Brain microvascular endothelial cell (primary cell): ENCODE measurements at regions not wholly inside any gene's neighbourhood (a gene's known extent, or its start where the extent isn't known, plus 50 kb on each side); places are given as distances from the start of the nearest gene placed in this dataset.

Experiments
- DNase-seq: peaks from one replicate; pipeline ENCODE4 v3.0.0-alpha.2; 2020
- H3K27ac ChIP-seq: fragments of 250-450 bp; sonication (Bioruptor Pico); 2 replicates; pipeline ENCODE4 v1.5.1; 2020; ENCODE audit warnings: mild to moderate bottlenecking, moderate library complexity
- H3K27me3 ChIP-seq: fragments of 250-450 bp; sonication (Bioruptor Pico); replicated peaks from 2 replicates; pipeline ENCODE4 v1.5.1; 2020; ENCODE audit warnings: mild to moderate bottlenecking
- H3K36me3 ChIP-seq: fragments of 250-450 bp; sonication (Bioruptor Pico); replicated peaks from 2 replicates; pipeline ENCODE4 v1.5.1; 2020; ENCODE audit warnings: mild to moderate bottlenecking
- H3K4me3 ChIP-seq: 2 replicates; pipeline ENCODE4 v1.5.1; 2011; ENCODE audit warnings: low read depth, mild to moderate bottlenecking, control low read depth, low read length, moderate library complexity
- in situ Hi-C: cut with HindIII; loops from 2 replicates; pipeline ENCODE4 v1.10.0; 2017; ENCODE audit warnings: low sequenced_read_pairs, low pct_ligation_motif_present
- TF ChIP-seq, protein P1 (sequence below): IDR thresholded peaks from 2 replicates; pipeline ENCODE4 v1.5.1; 2011; ENCODE audit warnings: low read depth, mild to moderate bottlenecking, moderate library complexity, low read length, control low read depth, inconsistent platforms; ENCODE audit errors: missing control alignments

DNA sequence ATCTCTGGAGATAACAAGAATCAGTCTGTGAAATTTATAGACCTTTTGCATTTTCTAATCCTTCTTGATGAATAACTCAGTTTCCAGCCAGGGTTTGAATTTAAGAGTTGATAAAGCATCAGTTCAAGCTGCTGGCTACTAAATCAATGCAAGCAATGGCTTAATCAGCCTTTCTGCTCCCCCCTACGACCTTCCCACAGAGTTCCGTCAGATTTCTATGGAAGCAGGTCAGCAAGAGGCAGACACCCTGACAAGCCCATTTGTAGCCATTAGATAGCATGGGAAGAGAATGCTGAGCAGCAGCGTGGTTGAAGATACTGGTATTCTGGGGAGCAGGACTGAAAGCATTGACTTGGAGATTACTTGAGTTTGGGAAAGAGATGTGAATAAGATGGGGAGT lies 868.1 kb downstream of the KCNJ2 start:
- in situ Hi-C loops: no loop called here
- Histone ChIP-seq H3K36me3 (no peaks in the 10 kb centered on the region), H3K4me3 (no peak overlapping the region), H3K27ac (no peak overlapping the region), H3K27me3 (no peaks in the 10 kb centered on the region)
- TF ChIP-seq, protein P1, sequence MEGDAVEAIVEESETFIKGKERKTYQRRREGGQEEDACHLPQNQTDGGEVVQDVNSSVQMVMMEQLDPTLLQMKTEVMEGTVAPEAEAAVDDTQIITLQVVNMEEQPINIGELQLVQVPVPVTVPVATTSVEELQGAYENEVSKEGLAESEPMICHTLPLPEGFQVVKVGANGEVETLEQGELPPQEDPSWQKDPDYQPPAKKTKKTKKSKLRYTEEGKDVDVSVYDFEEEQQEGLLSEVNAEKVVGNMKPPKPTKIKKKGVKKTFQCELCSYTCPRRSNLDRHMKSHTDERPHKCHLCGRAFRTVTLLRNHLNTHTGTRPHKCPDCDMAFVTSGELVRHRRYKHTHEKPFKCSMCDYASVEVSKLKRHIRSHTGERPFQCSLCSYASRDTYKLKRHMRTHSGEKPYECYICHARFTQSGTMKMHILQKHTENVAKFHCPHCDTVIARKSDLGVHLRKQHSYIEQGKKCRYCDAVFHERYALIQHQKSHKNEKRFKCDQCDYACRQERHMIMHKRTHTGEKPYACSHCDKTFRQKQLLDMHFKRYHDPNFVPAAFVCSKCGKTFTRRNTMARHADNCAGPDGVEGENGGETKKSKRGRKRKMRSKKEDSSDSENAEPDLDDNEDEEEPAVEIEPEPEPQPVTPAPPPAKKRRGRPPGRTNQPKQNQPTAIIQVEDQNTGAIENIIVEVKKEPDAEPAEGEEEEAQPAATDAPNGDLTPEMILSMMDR: no peak
- no peak for DNase-seq

DNA sequence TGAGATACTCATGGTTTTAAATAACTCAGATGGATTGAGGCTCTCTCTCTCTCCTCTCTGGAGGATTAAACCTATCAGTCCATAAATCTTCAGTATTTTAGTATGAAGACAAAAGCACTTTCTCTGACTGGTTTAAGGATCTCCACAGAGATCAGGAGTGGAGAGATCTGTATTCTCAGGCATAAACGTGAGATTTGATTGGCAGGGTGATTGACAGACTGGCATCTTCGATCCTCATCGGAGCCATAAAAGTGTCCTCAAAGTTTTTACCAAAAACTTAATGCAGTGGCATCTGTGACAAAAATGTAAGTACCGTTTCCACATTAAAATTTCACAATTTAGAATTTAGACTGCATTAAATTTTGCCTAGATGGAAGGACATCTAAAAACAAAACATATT lies 870.1 kb downstream of the KCNJ2 start:
- no peaks in the 10 kb centered on the region for H3K36me3 ChIP-seq
- in situ Hi-C loops: no loop called here

DNA sequence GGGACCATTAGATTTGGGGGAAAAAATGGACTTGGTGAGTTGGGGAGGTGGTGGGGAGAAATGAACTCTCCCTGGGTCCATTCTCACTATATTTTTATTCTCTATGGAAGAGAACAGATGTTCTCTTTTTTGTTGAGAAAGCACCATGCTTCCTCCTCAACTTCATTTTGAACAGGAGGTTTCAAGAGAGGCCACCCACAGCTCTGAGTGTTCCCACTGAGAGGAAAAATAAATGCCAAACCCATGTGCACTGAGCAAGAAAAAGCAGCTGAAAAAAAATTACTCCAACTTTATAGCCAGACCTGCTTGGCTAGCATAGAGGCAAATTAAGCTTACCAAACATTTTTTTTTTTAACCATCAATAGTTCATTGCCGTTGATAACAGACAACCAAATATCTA lies 883.6 kb downstream of the KCNJ2 start:
- in situ Hi-C loops: no loop called here
- DNase-seq: no peak
- TF ChIP-seq, protein P1: no peak

More for the DNA sequence above, 870.1 kb downstream of the KCNJ2 start:
- H3K27me3 ChIP-seq: no peaks in the 10 kb centered on the region
- no peak overlapping the region for H3K4me3 ChIP-seq
- DNase-seq: no peak
- TF ChIP-seq, protein P1: no peak
- H3K27ac ChIP-seq: no peak overlapping the region

DNA sequence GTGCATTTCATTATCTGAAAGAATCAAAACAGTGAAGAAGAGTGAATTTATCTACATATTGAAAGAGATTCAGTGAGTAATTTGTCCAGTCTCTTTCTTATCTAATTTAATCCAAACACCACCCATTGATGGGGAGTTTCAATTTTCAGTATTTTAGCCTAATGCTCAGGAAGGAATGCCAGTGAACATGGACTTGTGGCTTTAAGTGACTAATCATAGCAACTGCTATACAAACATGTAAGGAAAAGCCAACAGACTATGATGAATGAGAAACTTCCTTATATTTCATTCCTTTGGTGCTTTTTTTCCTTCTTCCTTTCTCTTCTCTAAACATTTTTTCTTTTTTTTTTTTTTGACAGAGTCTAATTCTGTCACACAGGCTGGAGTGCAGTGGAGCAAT lies 885.8 kb downstream of the KCNJ2 start:
- no peak overlapping the region for H3K4me3 ChIP-seq
- peak overlapping the region; percentile 42 for H3K27ac ChIP-seq
- H3K36me3 ChIP-seq: no peaks in the 10 kb centered on the region
- TF ChIP-seq, protein P1: no peak
- H3K27me3 ChIP-seq: no peaks in the 10 kb centered on the region
- in situ Hi-C loops: no loop called here
- peak; percentile 27 for DNase-seq

More for the DNA sequence above, 883.6 kb downstream of the KCNJ2 start:
- H3K36me3 ChIP-seq: no peaks in the 10 kb centered on the region
- H3K4me3 ChIP-seq: no peak overlapping the region
- H3K27me3 ChIP-seq: no peaks in the 10 kb centered on the region
- H3K27ac ChIP-seq: no peak overlapping the region

DNA sequence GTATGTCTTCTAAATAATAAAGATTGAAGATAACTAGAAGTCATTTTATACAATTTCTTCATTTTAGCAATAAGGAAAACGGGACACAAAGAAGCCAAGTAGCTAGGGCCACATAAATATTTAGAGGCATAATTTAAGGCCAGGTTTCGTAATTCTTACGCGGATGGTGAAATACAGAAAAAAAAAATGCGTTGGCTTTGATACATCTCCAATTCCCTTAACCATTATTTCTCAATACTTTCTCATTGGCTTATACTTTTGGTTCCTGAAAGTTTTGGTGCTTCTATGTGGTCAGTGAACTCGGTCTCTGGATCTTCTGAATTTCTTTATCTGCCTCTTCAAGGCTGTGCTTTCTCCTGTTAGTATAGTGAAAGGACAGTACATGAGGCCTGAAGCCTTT lies 888.1 kb downstream of the KCNJ2 start:
- in situ Hi-C loops: no loop called here
- Histone ChIP-seq H3K27me3 (no peaks in the 10 kb centered on the region), H3K27ac (no peak overlapping the region), H3K36me3 (no peaks in the 10 kb centered on the region), H3K4me3 (no peak overlapping the region)
- TF ChIP-seq, protein P1: no peak
- DNase-seq: no peak

DNA sequence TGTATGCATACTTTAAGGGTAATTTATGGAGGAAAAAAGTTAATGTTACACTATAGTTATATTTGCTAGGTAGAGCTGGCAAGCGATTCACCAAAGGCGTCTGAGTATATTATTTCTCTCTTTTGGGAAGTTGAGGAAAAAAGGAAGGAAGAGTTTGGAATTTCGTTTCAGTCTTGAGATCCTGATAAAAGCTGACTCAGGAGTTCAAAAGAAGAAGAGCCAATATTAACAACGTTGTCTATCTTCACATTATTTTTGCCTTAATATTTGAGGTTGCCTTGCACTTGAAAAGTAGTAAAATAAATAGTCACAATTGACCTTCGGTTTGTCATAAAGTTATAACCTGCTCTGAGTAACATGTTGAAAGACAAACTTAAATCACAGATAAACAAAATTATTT lies 888.6 kb downstream of the KCNJ2 start:
- TF ChIP-seq, protein P1: no peak
- in situ Hi-C loops: no loop called here
- Histone ChIP-seq H3K27ac (no peak overlapping the region), H3K36me3 (no peaks in the 10 kb centered on the region), H3K27me3 (no peaks in the 10 kb centered on the region), H3K4me3 (no peak overlapping the region)
- no peak for DNase-seq
